GM19023 (cell line): ENCODE measurements at regions not wholly inside any gene's neighbourhood (a gene's known extent, or its start where the extent isn't known, plus 50 kb on each side); places are given as distances from the start of the nearest gene placed in this dataset.

Source experiments
- ATAC-seq: cut with Tn5 transposase; IDR thresholded peaks from one replicate; pipeline ENCODE4 v1.9.1; 2021; ENCODE audit warnings: mild to moderate bottlenecking, moderate library complexity; ENCODE audit not compliant: unreplicated experiment

GRCh38 chr3:103706671-103707070 lies 1271.9 kb downstream of the ZPLD1 start:
- ATAC-seq = no peak

- no peak for ATAC-seq
Observed at GRCh38 chr3:103711670-103712069, 1276.9 kb downstream of the ZPLD1 start.

GRCh38 chr3:103712320-103713008 lies 1277.6 kb downstream of the ZPLD1 start:
- no peak for ATAC-seq

GRCh38 chr3:103729547-103729946 lies 1294.7 kb downstream of the ZPLD1 start:
- no peak for ATAC-seq

- no peak for ATAC-seq
Observed at GRCh38 chr3:103730744-103731143, 1295.9 kb downstream of the ZPLD1 start.

- ATAC-seq = no peak
Observed at GRCh38 chr3:103752986-103753385, 1318.2 kb downstream of the ZPLD1 start.

GRCh38 chr3:103767635-103768034 lies 1332.8 kb downstream of the ZPLD1 start:
- ATAC-seq = no peak

- ATAC-seq = no peak
Observed at GRCh38 chr3:103785017-103785416, 1350.2 kb downstream of the ZPLD1 start.

GRCh38 chr3:103785537-103785936 lies 1350.7 kb downstream of the ZPLD1 start:
- ATAC-seq = no peak

- ATAC-seq = no peak
Observed at GRCh38 chr3:103786296-103786695, 1351.5 kb downstream of the ZPLD1 start.

- ATAC-seq = no peak
Observed at GRCh38 chr3:103787164-103787871, 1352.5 kb downstream of the ZPLD1 start.

GRCh38 chr3:103787879-103788278 lies 1353.1 kb downstream of the ZPLD1 start:
- ATAC-seq = no peak

- no peak for ATAC-seq
Observed at GRCh38 chr3:103791786-103792515, 1357.1 kb downstream of the ZPLD1 start.

- ATAC-seq = no peak
Observed at GRCh38 chr3:103794656-103795055, 1359.8 kb downstream of the ZPLD1 start.

- ATAC-seq = no peak
Observed at GRCh38 chr3:103796068-103796467, 1361.3 kb downstream of the ZPLD1 start.

- no peak for ATAC-seq
Observed at GRCh38 chr3:103803787-103804186, 1369.0 kb downstream of the ZPLD1 start.

- ATAC-seq = no peak
Observed at GRCh38 chr3:103810167-103810566, 1375.4 kb downstream of the ZPLD1 start.

- no peak for ATAC-seq
Observed at GRCh38 chr3:103813955-103814354, 1379.1 kb downstream of the ZPLD1 start.

- no peak for ATAC-seq
Observed at GRCh38 chr3:103818398-103818797, 1383.6 kb downstream of the ZPLD1 start.

- no peak for ATAC-seq
Observed at GRCh38 chr3:103818800-103819199, 1384.0 kb downstream of the ZPLD1 start.

- no peak for ATAC-seq
Observed at GRCh38 chr3:103825586-103825985, 1390.8 kb downstream of the ZPLD1 start.
